Stomach (tissue), 8 donors: ENCODE measurements at regions not wholly inside any gene's neighbourhood (a gene's known extent, or its start where the extent isn't known, plus 50 kb on each side); places are given as distances from the start of the nearest gene placed in this dataset.

Source experiments
- DNase-seq, 2 donors: peaks; one replicate each; pipeline versions ENCODE4 v3.0.0 to v3.0.0-alpha.2; 2013 to 2019
- H3K27ac ChIP-seq, 5 donors: fragments of 200-600 bp in 4 of 5; sonication (generic) in 4 of 5; one replicate each; pipeline ENCODE4 v1.5.1; 2013 to 2019; ENCODE audit warnings: mild to moderate bottlenecking in 1 of 5, moderate library complexity in 1 of 5
- H3K27me3 ChIP-seq, 3 donors: fragments of 200-600 bp; sonication (generic); one replicate each; pipeline ENCODE4 v1.5.1; 2017 to 2019; ENCODE audit warnings: mixed run types in 1 of 3
- H3K36me3 ChIP-seq, 4 donors: fragments of 200-600 bp; sonication (generic); 1 replicate in 3 of 4; 2 replicates in 1 of 4; pipeline ENCODE4 v1.5.1; 2016 to 2019
- H3K4me1 ChIP-seq, 4 donors: fragments of 200-600 bp; sonication (generic); one replicate each; pipeline ENCODE4 v1.5.1; 2016 to 2019
- H3K4me3 ChIP-seq, 4 donors: fragments of 200-600 bp; sonication (generic) in 3 of 4; one replicate each; pipeline ENCODE4 v1.5.1; 2016 to 2019; ENCODE audit warnings: mild to moderate bottlenecking in 1 of 4
- H3K9me3 ChIP-seq, 4 donors: fragments of 200-600 bp; sonication (generic); one replicate each; pipeline ENCODE4 v1.5.1; 2016 to 2019
- CTCF ChIP-seq, 7 experiments: fragments of 450-650 bp in 4 of 7; fragments of 200-600 bp in 3 of 7; sonication (generic) in 3 of 7; IDR thresholded peaks; one replicate each; pipeline ENCODE4 v1.5.1; 2016 to 2019; ENCODE audit warnings: antibody characterized with exemption in 7 of 7, control low read depth in 2 of 7, mild to moderate bottlenecking in 1 of 7
- EP300 ChIP-seq: sonication (generic); formaldehyde crosslinking; IDR thresholded peaks from one replicate; pipeline ENCODE4 v1.6.1; 2017; ENCODE audit warnings: antibody characterized with exemption
- POLR2A ChIP-seq, 4 donors: fragments of 450-650 bp; IDR thresholded peaks; one replicate each; pipeline ENCODE4 v1.6.1; 2016; ENCODE audit warnings: antibody characterized with exemption in 4 of 4, control low read depth in 2 of 4, mild to moderate bottlenecking in 1 of 4, moderate library complexity in 1 of 4
- POLR2AphosphoS5 ChIP-seq, 3 donors: sonication (generic); formaldehyde crosslinking; IDR thresholded peaks; one replicate each; pipeline ENCODE4 v1.6.1; 2016; ENCODE audit warnings: antibody characterized with exemption in 3 of 3
- WGBS, 5 donors: extraction: QIAGEN DNeasy Blood & Tissue Kit in 3 of 5; methylation state at CpG; one replicate each; pipeline versions ENCODE4 v1.1.5 to v1.1.7; 2013 to 2018; 5-methylcytosine and 5-hydroxymethylcytosine counted together
- intact Hi-C: fragments of 100-400 bp; cut with DNase I; formaldehyde crosslinking; loops from one replicate; pipeline ENCODE4 v1.15.1; 2023; ENCODE audit warnings: low total_unique reads
- donor health status: healthy with polysubstance abuse.
- donor health status: Bipolar disorder and iron deficiency.
- donor health status: healthy.

- TF ChIP-seq EP300: no peak
- TF ChIP-seq POLR2AphosphoS5 (IDR thresholded peaks at IDR 0.05): no peak
- TF ChIP-seq POLR2A (IDR thresholded peaks at IDR 0.05): no peak
- TF ChIP-seq CTCF (IDR thresholded peaks at IDR 0.05): no peak
- Histone ChIP-seq H3K9me3 (peaks cover 0 to 7% (median 2%) of the 10 kb centered on the region in 4 donors), H3K27ac (no peak overlapping the region), H3K36me3 (no peaks in the 10 kb centered on the region), H3K27me3 (no peaks in the 10 kb centered on the region), H3K4me3 (no peak overlapping the region), H3K4me1 (no peaks in the 10 kb centered on the region)
- WGBS, 5 donors: 79 to 93% (median 84%) methylated on average over 1 of the region's 1 CpG
- DNase-seq: no peak
- intact Hi-C loops: no loop called here
These were observed 322.5 kb downstream of the ZBBX start for GRCh38 chr3:167057581-167057980.

- intact Hi-C loops: no loop called here
- TF ChIP-seq EP300 (no peak), POLR2AphosphoS5 (IDR thresholded peaks at IDR 0.05) (no peak), CTCF (IDR thresholded peaks at IDR 0.05) (no peak), POLR2A (IDR thresholded peaks at IDR 0.05) (no peak)
- H3K27me3 ChIP-seq: no peaks in the 10 kb centered on the region
- no peaks in the 10 kb centered on the region for H3K4me1 ChIP-seq
- DNase-seq: no peak
- no peaks in the 10 kb centered on the region for H3K36me3 ChIP-seq
- H3K4me3 ChIP-seq: no peak overlapping the region
- H3K9me3 ChIP-seq: peaks cover 0 to 7% (median 0%) of the 10 kb centered on the region in 4 donors
- no peak overlapping the region for H3K27ac ChIP-seq
- WGBS, 5 donors: 42 to 53% (median 48%) methylated on average over 2 of the region's 2 CpGs
These were observed 325.2 kb downstream of the ZBBX start for GRCh38 chr3:167054926-167055325.

GRCh38 chr3:167051421-167051820 is 328.7 kb downstream of the ZBBX start:
- no peaks in the 10 kb centered on the region for H3K9me3 ChIP-seq
- H3K27me3 ChIP-seq: no peaks in the 10 kb centered on the region
- no peak for TF ChIP-seq CTCF (IDR thresholded peaks at IDR 0.05)
- TF ChIP-seq POLR2AphosphoS5 (IDR thresholded peaks at IDR 0.05): no peak
- no peak for TF ChIP-seq EP300
- no peak for TF ChIP-seq POLR2A (IDR thresholded peaks at IDR 0.05)
- H3K27ac ChIP-seq: no peak overlapping the region
- H3K4me3 ChIP-seq: no peak overlapping the region
- no peaks in the 10 kb centered on the region for H3K36me3 ChIP-seq
- DNase-seq: no peak
- WGBS, 5 donors: 59 to 74% (median 66%) methylated on average over 4 of the region's 4 CpGs
- intact Hi-C loops: no loop called here
- no peaks in the 10 kb centered on the region for H3K4me1 ChIP-seq

- TF ChIP-seq POLR2AphosphoS5 (IDR thresholded peaks at IDR 0.05) (no peak), CTCF (IDR thresholded peaks at IDR 0.05) (no peak)
- no peaks in the 10 kb centered on the region for H3K9me3 ChIP-seq
- peaks cover 0 to 4% (median 0%) of the 10 kb centered on the region in 4 donors for H3K4me1 ChIP-seq
- WGBS, 5 donors: 39 to 57% (median 47%) methylated on average over 2 of the region's 2 CpGs
- intact Hi-C loops: loop anchor here (10.0 kb wide), 1 partner anchor 1019 kb away; no protein-coding TSS in a partner anchor
- no peak overlapping the region for H3K4me3 ChIP-seq
- DNase-seq: no peak
- no peaks in the 10 kb centered on the region for H3K36me3 ChIP-seq
- no peaks in the 10 kb centered on the region for H3K27me3 ChIP-seq
- no peak overlapping the region for H3K27ac ChIP-seq
These were observed 346.2 kb downstream of the ZBBX start for GRCh38 chr3:167033866-167034265.
